GM23338 (cell line): ENCODE measurements at regions not wholly inside any gene's neighbourhood (a gene's known extent, or its start where the extent isn't known, plus 50 kb on each side); places are given as distances from the start of the nearest gene placed in this dataset.

ENCODE experiments used
- ATAC-seq: fragments of 200-7000 bp; cut with Tn5 transposase; 3 replicates; pipeline ENCODE4 v1.9.1; 2020
- DNase-seq: peaks from one replicate; pipeline ENCODE4 v3.0.0-alpha.2; 2015; ENCODE audit warnings: low spot score
- H2AFZ ChIP-seq: fragments of 200-600 bp; sonication (generic); 2 replicates; pipeline ENCODE4 v1.8.0; 2016; ENCODE audit warnings: antibody characterized with exemption, mild to moderate bottlenecking, moderate library complexity
- H3F3A ChIP-seq: fragments of 200-600 bp; sonication (generic); replicated peaks from 2 replicates; pipeline ENCODE4 v1.8.0; 2017; ENCODE audit warnings: antibody characterized with exemption, mixed run types, low read depth
- H3K27ac ChIP-seq: fragments of 200-600 bp; sonication (generic); 2 replicates; pipeline ENCODE4 v1.6.1; 2016; ENCODE audit warnings: low read depth
- H3K27me3 ChIP-seq: fragments of 200-600 bp; sonication (generic); 2 replicates; pipeline ENCODE4 v1.8.0; 2016; ENCODE audit warnings: mild to moderate bottlenecking, mixed run types, moderate library complexity; ENCODE audit not compliant: insufficient read depth
- H3K36me3 ChIP-seq: fragments of 200-600 bp; sonication (generic); 2 replicates; pipeline ENCODE4 v1.8.0; 2016; ENCODE audit warnings: mild to moderate bottlenecking; ENCODE audit not compliant: insufficient read depth
- H3K4me1 ChIP-seq: fragments of 200-600 bp; sonication (generic); 2 replicates; pipeline ENCODE4 v1.8.0; 2016; ENCODE audit warnings: mild to moderate bottlenecking, moderate library complexity; ENCODE audit not compliant: insufficient read depth
- H3K4me2 ChIP-seq: fragments of 200-600 bp; sonication (generic); 2 replicates; pipeline ENCODE4 v1.7.1; 2017; ENCODE audit warnings: mixed run types
- H3K4me3 ChIP-seq: fragments of 200-600 bp; sonication (generic); 2 replicates; pipeline ENCODE4 v1.6.1; 2016; ENCODE audit warnings: mixed run types
- H3K79me2 ChIP-seq: fragments of 200-600 bp; sonication (generic); replicated peaks from 2 replicates; pipeline ENCODE4 v1.8.0; 2017; ENCODE audit warnings: mild to moderate bottlenecking; ENCODE audit not compliant: insufficient read depth
- H3K9me2 ChIP-seq: fragments of 200-600 bp; sonication (generic); 2 replicates; pipeline ENCODE4 v1.8.0; 2017; ENCODE audit not compliant: insufficient read depth
- H4K20me1 ChIP-seq: fragments of 200-600 bp; sonication (generic); replicated peaks from 2 replicates; pipeline ENCODE4 v1.8.0; 2017; ENCODE audit warnings: mild to moderate bottlenecking; ENCODE audit not compliant: insufficient read depth
- H3K27ac Mint-ChIP-seq: 2 replicates; pipeline ENCODE4 v1.8.0; 2020; ENCODE audit warnings: inconsistent platforms, mild to moderate bottlenecking, moderate library complexity, mixed read lengths
- H3K27me3 Mint-ChIP-seq: 3 replicates; pipeline ENCODE4 v1.8.0; 2022; ENCODE audit warnings: low read depth, mild to moderate bottlenecking, moderate library complexity, mixed read lengths, inconsistent platforms; ENCODE audit not compliant: insufficient read depth, poor library complexity
- H3K36me3 Mint-ChIP-seq: 3 replicates; pipeline ENCODE4 v1.8.0; 2021; ENCODE audit warnings: low read depth, mild to moderate bottlenecking, inconsistent platforms, moderate library complexity, mixed read lengths
- H3K4me1 Mint-ChIP-seq: 3 replicates; pipeline ENCODE4 v1.8.0; 2020; ENCODE audit warnings: mild to moderate bottlenecking, inconsistent platforms, mixed read lengths
- H3K4me3 Mint-ChIP-seq: 3 replicates; pipeline ENCODE4 v1.8.0; 2021; ENCODE audit warnings: moderate library complexity, mild to moderate bottlenecking, inconsistent platforms, mixed read lengths
- H3K9me3 Mint-ChIP-seq: 3 replicates; pipeline ENCODE4 v1.8.0; 2020; ENCODE audit warnings: moderate library complexity, mild to moderate bottlenecking, inconsistent platforms, mixed read lengths
- EZH2 ChIP-seq: fragments of 200-600 bp; sonication (generic); IDR thresholded peaks from one replicate; pipeline ENCODE4 v1.8.0; 2017; ENCODE audit warnings: antibody characterized with exemption, mild to moderate bottlenecking, low read depth; ENCODE audit not compliant: unreplicated experiment
- POLR2AphosphoS5 ChIP-seq: IDR thresholded peaks from 2 replicates; pipeline ENCODE4 v1.6.1; 2016; ENCODE audit warnings: antibody characterized with exemption, low read depth
- REST ChIP-seq: IDR thresholded peaks from one replicate; pipeline ENCODE4 v1.6.1; 2018; ENCODE audit warnings: antibody characterized with exemption; ENCODE audit not compliant: unreplicated experiment
- STAT1 ChIP-seq: IDR thresholded peaks from one replicate; pipeline ENCODE4 v1.6.1; 2016; ENCODE audit warnings: antibody characterized with exemption; ENCODE audit not compliant: unreplicated experiment
- ZNF114 ChIP-seq: fragments of 250-450 bp; sonication (Bioruptor Pico); IDR thresholded peaks from 2 replicates; pipeline ENCODE4 v1.5.0; 2020; ENCODE audit warnings: mild to moderate bottlenecking, moderate library complexity
- ZNF331 ChIP-seq: fragments of 250-450 bp; sonication (Bioruptor Pico); IDR thresholded peaks from 2 replicates; pipeline ENCODE4 v1.5.0; 2020; ENCODE audit warnings: low read depth, mild to moderate bottlenecking, moderate library complexity
- ZNF462 ChIP-seq: fragments of 250-450 bp; sonication (Bioruptor Pico); IDR thresholded peaks from 2 replicates; pipeline ENCODE4 v1.5.0; 2020; ENCODE audit warnings: mild to moderate bottlenecking, moderate library complexity
- TF ChIP-seq, protein P1 (sequence below): IDR thresholded peaks from 2 replicates; pipeline ENCODE4 v1.6.1; 2016; ENCODE audit warnings: antibody characterized with exemption

DNA sequence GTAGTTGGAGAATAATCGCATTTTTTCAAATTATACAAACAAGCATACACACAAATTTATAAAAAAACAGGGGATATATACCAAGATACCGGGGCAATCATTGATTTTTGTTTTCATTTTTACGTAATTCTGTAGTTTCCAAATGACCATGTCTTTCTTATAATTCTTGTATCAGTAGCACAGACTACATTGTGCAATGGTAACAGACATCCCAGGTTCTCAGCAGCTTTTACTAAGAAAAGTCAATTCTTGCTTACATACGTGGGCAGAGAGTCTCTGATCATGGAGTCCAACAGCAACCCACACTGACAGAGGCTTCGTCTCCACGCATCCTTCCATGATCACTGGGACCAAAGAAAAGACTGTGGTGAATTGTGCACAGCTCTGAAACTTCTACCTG, 441.3 kb downstream of the TBL1XR1 start:
- Histone ChIP-seq H3K4me1 (no peaks in the 10 kb centered on the region), H3K27ac (no peak overlapping the region), H3K79me2 (no peaks in the 10 kb centered on the region), H3K27me3 (no peaks in the 10 kb centered on the region), H3K36me3 (no peaks in the 10 kb centered on the region), H3K4me2 (no peak overlapping the region), H3K9me2 (peaks cover 5% of the 10 kb centered on the region; the same call in 1 of the 2 replicates), H4K20me1 (no peaks in the 10 kb centered on the region), H2AFZ (no peak overlapping the region), H3K4me3 (no peak overlapping the region), H3F3A (no peaks in the 10 kb centered on the region)
- no peak overlapping the region for H3K4me3 Mint-ChIP-seq
- H3K27ac Mint-ChIP-seq = no peak overlapping the region
- peaks cover 4% of the 10 kb centered on the region; the same call in 1 of the 3 replicates for H3K9me3 Mint-ChIP-seq
- H3K27me3 Mint-ChIP-seq = no peaks in the 10 kb centered on the region
- ATAC-seq (no peak), DNase-seq (no peak)
- H3K36me3 Mint-ChIP-seq = no peaks in the 10 kb centered on the region; the same call in 2 of the 3 replicates
- no peaks in the 10 kb centered on the region for H3K4me1 Mint-ChIP-seq
- no peak for TF ChIP-seq ZNF462
- TF ChIP-seq REST = no peak
- TF ChIP-seq, protein P1, sequence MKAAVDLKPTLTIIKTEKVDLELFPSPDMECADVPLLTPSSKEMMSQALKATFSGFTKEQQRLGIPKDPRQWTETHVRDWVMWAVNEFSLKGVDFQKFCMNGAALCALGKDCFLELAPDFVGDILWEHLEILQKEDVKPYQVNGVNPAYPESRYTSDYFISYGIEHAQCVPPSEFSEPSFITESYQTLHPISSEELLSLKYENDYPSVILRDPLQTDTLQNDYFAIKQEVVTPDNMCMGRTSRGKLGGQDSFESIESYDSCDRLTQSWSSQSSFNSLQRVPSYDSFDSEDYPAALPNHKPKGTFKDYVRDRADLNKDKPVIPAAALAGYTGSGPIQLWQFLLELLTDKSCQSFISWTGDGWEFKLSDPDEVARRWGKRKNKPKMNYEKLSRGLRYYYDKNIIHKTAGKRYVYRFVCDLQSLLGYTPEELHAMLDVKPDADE = no peak
- no peak for TF ChIP-seq ZNF114 (CRISPR knock-in tag)
- TF ChIP-seq ZNF331 = no peak
- TF ChIP-seq POLR2AphosphoS5 = no peak
- TF ChIP-seq STAT1 = no peak
- no peak for TF ChIP-seq EZH2
